Epithelial cell of esophagus (primary cell): ENCODE measurements at regions not wholly inside any gene's neighbourhood (a gene's known extent, or its start where the extent isn't known, plus 50 kb on each side); places are given as distances from the start of the nearest gene placed in this dataset.

Experiments
- DNase-seq: peaks from one replicate; pipeline ENCODE4 v3.0.0; 2010; ENCODE audit warnings: low read depth
- H3K4me3 ChIP-seq: 2 replicates; pipeline ENCODE4 v1.5.1; 2011; ENCODE audit warnings: mild to moderate bottlenecking, low read length, control low read depth
- TF ChIP-seq, protein P1 (sequence below): IDR thresholded peaks from 2 replicates; pipeline ENCODE4 v1.5.1; 2011; ENCODE audit warnings: low read depth, mild to moderate bottlenecking, low read length, control low read depth, inconsistent platforms; ENCODE audit not compliant: insufficient read depth; ENCODE audit errors: missing control alignments

- TF ChIP-seq, protein P1, sequence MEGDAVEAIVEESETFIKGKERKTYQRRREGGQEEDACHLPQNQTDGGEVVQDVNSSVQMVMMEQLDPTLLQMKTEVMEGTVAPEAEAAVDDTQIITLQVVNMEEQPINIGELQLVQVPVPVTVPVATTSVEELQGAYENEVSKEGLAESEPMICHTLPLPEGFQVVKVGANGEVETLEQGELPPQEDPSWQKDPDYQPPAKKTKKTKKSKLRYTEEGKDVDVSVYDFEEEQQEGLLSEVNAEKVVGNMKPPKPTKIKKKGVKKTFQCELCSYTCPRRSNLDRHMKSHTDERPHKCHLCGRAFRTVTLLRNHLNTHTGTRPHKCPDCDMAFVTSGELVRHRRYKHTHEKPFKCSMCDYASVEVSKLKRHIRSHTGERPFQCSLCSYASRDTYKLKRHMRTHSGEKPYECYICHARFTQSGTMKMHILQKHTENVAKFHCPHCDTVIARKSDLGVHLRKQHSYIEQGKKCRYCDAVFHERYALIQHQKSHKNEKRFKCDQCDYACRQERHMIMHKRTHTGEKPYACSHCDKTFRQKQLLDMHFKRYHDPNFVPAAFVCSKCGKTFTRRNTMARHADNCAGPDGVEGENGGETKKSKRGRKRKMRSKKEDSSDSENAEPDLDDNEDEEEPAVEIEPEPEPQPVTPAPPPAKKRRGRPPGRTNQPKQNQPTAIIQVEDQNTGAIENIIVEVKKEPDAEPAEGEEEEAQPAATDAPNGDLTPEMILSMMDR = no peak
- H3K4me3 ChIP-seq = no peak overlapping the region
- peak; percentile 13 for DNase-seq
These were observed 235.4 kb upstream of the FGF13 start for GRCh38 chrX:138946926-138947325.

- peak; percentile 69 for DNase-seq
- TF ChIP-seq, protein P1 = no peak
- H3K4me3 ChIP-seq = no peak overlapping the region
These were observed 233.7 kb upstream of the FGF13 start for GRCh38 chrX:138945219-138945618.

GRCh38 chrX:138939038-138939437 is 227.5 kb upstream of the FGF13 start:
- TF ChIP-seq, protein P1 = no peak
- DNase-seq = no peak
- H3K4me3 ChIP-seq = no peak overlapping the region

DNA sequence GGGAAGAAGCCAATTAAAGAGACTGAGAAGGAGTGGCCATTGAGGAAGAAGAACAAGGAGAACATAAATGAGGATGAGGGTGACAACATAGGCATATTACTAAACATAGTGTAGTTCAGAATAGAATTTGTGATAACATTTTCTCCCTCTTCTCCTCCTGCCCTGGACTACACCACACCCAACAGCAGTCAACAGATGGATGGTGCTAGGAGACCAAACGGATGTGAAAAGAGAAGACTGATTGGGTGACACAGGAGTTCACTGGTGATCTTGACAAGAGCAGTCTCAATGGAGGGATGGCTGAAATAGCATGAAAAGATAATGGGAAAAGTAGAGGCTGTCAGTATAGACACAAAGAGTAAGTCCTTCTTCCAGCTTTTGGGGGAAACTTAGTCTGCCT is 226.5 kb upstream of the FGF13 start:
- no peak for DNase-seq
- no peak overlapping the region for H3K4me3 ChIP-seq
- TF ChIP-seq, protein P1 = no peak

GRCh38 chrX:138931212-138931611 is 219.7 kb upstream of the FGF13 start:
- DNase-seq = no peak
- H3K4me3 ChIP-seq = no peak overlapping the region
- TF ChIP-seq, protein P1 = no peak

DNA sequence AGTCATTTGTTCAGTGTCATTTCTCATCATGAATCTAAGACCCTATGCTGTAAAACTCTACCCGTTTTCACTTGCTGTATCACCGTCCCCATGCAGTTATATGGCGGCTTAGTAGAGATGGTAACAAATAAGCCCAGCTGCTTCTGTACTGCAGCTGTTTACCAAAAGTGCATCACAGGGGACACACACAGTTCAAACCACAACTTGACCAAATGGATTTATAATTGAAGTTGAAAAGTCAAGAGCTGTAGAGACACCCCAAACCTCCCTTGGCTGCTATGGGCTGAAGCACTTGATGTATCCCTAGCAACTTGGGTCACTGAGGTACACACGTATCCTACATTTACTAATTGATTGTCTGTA is 219.0 kb upstream of the FGF13 start:
- DNase-seq = no peak
- H3K4me3 ChIP-seq = no peak overlapping the region
- TF ChIP-seq, protein P1 = no peak

DNA sequence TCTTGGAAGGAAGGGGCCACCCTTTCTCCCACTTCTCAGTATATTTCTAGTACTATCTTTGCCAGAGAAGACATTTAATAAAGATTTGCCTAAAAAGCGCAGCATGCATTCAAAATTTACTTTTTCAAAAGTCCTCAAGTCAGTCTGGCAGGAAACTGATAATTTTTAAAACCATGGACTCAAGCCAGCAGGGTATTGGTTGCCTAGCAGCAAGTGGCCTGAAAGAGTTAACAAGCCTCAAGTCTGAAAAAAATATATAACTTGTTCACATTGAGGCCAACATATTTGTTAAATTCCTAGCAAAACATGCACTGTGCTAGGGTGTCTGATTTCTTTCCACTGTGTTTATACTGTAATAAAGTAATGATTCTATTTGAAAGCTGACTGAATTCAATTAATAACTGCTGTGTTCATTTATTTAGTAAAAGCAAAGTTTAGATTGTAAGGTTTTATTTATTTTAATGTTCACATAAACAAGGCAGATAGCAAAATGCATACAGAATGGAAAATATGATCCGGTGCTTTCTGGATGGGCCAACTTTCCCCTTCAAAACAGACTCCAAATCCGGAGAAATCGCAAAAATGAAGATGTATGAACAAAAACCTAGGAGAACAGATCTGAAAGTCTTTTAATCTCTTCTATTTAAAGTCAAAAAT is 218.5 kb upstream of the FGF13 start:
- TF ChIP-seq, protein P1 = no peak
- DNase-seq = no peak
- H3K4me3 ChIP-seq = no peak overlapping the region
